Prostate gland (tissue), 2 donors: ENCODE measurements at regions not wholly inside any gene's neighbourhood (a gene's known extent, or its start where the extent isn't known, plus 50 kb on each side); places are given as distances from the start of the nearest gene placed in this dataset.

Source experiments
- DNase-seq: peaks from one replicate; pipeline ENCODE4 v3.0.0-alpha.2; 2019; ENCODE audit warnings: low spot score
- H3K27ac ChIP-seq, 2 donors: fragments of 200-600 bp; sonication (generic); 2 replicates each; pipeline ENCODE4 v1.5.1; 2017 to 2019
- H3K27me3 ChIP-seq: fragments of 200-600 bp; sonication (generic); replicated peaks from 2 replicates; pipeline ENCODE4 v1.5.1; 2019; ENCODE audit not compliant: insufficient read depth
- H3K36me3 ChIP-seq, 2 donors: fragments of 200-600 bp; sonication (generic); 1 replicate in 1 of 2; 2 replicates in 1 of 2; pipeline versions ENCODE4 v1.5.1 to v1.8.1; 2017 to 2019
- H3K4me1 ChIP-seq: fragments of 200-600 bp; sonication (generic); replicated peaks from 2 replicates; pipeline ENCODE4 v1.5.1; 2019
- H3K4me3 ChIP-seq, 2 donors: fragments of 200-600 bp; sonication (generic); 2 replicates each; pipeline ENCODE4 v1.5.1; 2017 to 2019
- H3K9me3 ChIP-seq: fragments of 200-600 bp; sonication (generic); 2 replicates; pipeline ENCODE4 v1.5.1; 2017
- CTCF ChIP-seq, 4 experiments: fragments of 200-600 bp in 2 of 4; fragments of 450-650 bp in 2 of 4; sonication (generic) in 2 of 4; IDR thresholded peaks; 1 replicate in 3 of 4; 2 replicates in 1 of 4; pipeline ENCODE4 v1.5.1; 2016 to 2019; ENCODE audit warnings: antibody characterized with exemption in 4 of 4, mild to moderate bottlenecking in 2 of 4, moderate library complexity in 2 of 4
- POLR2A ChIP-seq: fragments of 450-650 bp; IDR thresholded peaks from one replicate; pipeline ENCODE4 v1.6.1; 2016; ENCODE audit warnings: antibody characterized with exemption, mild to moderate bottlenecking
- POLR2AphosphoS5 ChIP-seq: sonication (generic); formaldehyde crosslinking; IDR thresholded peaks from one replicate; pipeline ENCODE4 v1.6.1; 2017; ENCODE audit warnings: antibody characterized with exemption
- WGBS: methylation state at CpG from one replicate; pipeline ENCODE4 v1.1.5; 2018; 5-methylcytosine and 5-hydroxymethylcytosine counted together
- intact Hi-C: fragments of 100-400 bp; cut with DNase I; formaldehyde crosslinking; loops from one replicate; pipeline ENCODE4 v1.14.2; 2022

- WGBS: 72% methylated on average over 2 of the region's 2 CpGs
Observed at GRCh38 chrX:79080141-79080540, 64.3 kb upstream of the GPR174 start.

GRCh38 chrX:79081895-79082512, 62.5 kb upstream of the GPR174 start:
- Histone ChIP-seq H3K9me3 (no peaks in the 10 kb centered on the region), H3K27ac (no peak overlapping the region), H3K27me3 (no peaks in the 10 kb centered on the region), H3K36me3 (no peaks in the 10 kb centered on the region), H3K4me1 (no peaks in the 10 kb centered on the region), H3K4me3 (no peak overlapping the region)
- DNase-seq: no peak
- intact Hi-C loops: no loop called here
- 14% methylated on average over 6 of the region's 6 CpGs for whole genome bisulfite sequencing
- TF ChIP-seq POLR2AphosphoS5 (no peak), POLR2A (no peak), CTCF (IDR thresholded peaks at IDR 0.05) (peak in 3 of 4 experiments; percentile 39 to 47 (median 40))

More at GRCh38 chrX:79080141-79080540, 64.3 kb upstream of the GPR174 start:
- H3K27me3 ChIP-seq: no peaks in the 10 kb centered on the region
- H3K9me3 ChIP-seq: no peaks in the 10 kb centered on the region
- DNase-seq: no peak
- intact Hi-C loops: no loop called here
- H3K4me3 ChIP-seq: no peak overlapping the region
- no peak for TF ChIP-seq POLR2A
- H3K4me1 ChIP-seq: no peaks in the 10 kb centered on the region
- no peak overlapping the region for H3K27ac ChIP-seq
- no peaks in the 10 kb centered on the region for H3K36me3 ChIP-seq

GRCh38 chrX:79082899-79083298, 61.6 kb upstream of the GPR174 start:
- Histone ChIP-seq H3K27me3 (no peaks in the 10 kb centered on the region), H3K9me3 (no peaks in the 10 kb centered on the region), H3K4me1 (no peaks in the 10 kb centered on the region), H3K27ac (no peak overlapping the region), H3K36me3 (no peaks in the 10 kb centered on the region), H3K4me3 (no peak overlapping the region)
- TF ChIP-seq POLR2A: no peak
- no peak for TF ChIP-seq POLR2AphosphoS5
- TF ChIP-seq CTCF (IDR thresholded peaks at IDR 0.05): no peak
- intact Hi-C loops: no loop called here
- DNase-seq: no peak
- WGBS: 14% methylated on average over 3 of the region's 3 CpGs

GRCh38 chrX:79084923-79085322, 59.6 kb upstream of the GPR174 start:
- TF ChIP-seq POLR2AphosphoS5 (no peak), POLR2A (no peak), CTCF (IDR thresholded peaks at IDR 0.05) (no peak)
- H3K4me3 ChIP-seq: no peak overlapping the region
- no peaks in the 10 kb centered on the region for H3K27me3 ChIP-seq
- no peak overlapping the region for H3K27ac ChIP-seq
- H3K9me3 ChIP-seq: no peaks in the 10 kb centered on the region
- no peaks in the 10 kb centered on the region for H3K4me1 ChIP-seq
- no peak for DNase-seq
- H3K36me3 ChIP-seq: no peaks in the 10 kb centered on the region
- intact Hi-C loops: no loop called here
- WGBS: 80% methylated on average over 1 of the region's 1 CpG

- Histone ChIP-seq H3K36me3 (no peaks in the 10 kb centered on the region), H3K4me3 (no peak overlapping the region), H3K27ac (no peak overlapping the region), H3K9me3 (no peaks in the 10 kb centered on the region), H3K27me3 (no peaks in the 10 kb centered on the region), H3K4me1 (no peaks in the 10 kb centered on the region)
- intact Hi-C loops: no loop called here
- TF ChIP-seq CTCF (IDR thresholded peaks at IDR 0.05): no peak
- no peak for TF ChIP-seq POLR2A
- no peak for TF ChIP-seq POLR2AphosphoS5
- no peak for DNase-seq
Observed at GRCh38 chrX:79089896-79090584, 54.4 kb upstream of the GPR174 start.
